HG02588 (cell line): ENCODE measurements at regions not wholly inside any gene's neighbourhood (a gene's known extent, or its start where the extent isn't known, plus 50 kb on each side); places are given as distances from the start of the nearest gene placed in this dataset.

Experiments
- ATAC-seq: cut with Tn5 transposase; IDR thresholded peaks from one replicate; pipeline ENCODE4 v1.9.1; 2021; ENCODE audit warnings: mild to moderate bottlenecking, moderate library complexity; ENCODE audit not compliant: unreplicated experiment

GRCh38 chr18:54531402-54532065 is 59.5 kb upstream of the DYNAP start:
- ATAC-seq, result no peak

GRCh38 chr18:54532222-54532621 is 58.8 kb upstream of the DYNAP start:
- no peak for ATAC-seq

- ATAC-seq, result no peak
Measured at GRCh38 chr18:54532962-54533361, 58.1 kb upstream of the DYNAP start.
